Limb (tissue), 2 donors: ENCODE measurements at regions not wholly inside any gene's neighbourhood (a gene's known extent, or its start where the extent isn't known, plus 50 kb on each side); places are given as distances from the start of the nearest gene placed in this dataset.
A peak's percentile ranks its signal among the peaks of the same experiment; 100 is the strongest.
"Not testable (repeated sequence)": the region's sequence is repeated elsewhere in the genome, so short reads cannot be mapped to it uniquely, and the experiment has no call there.

Experiments
- DNase-seq, 2 donors: peaks; one replicate each; pipeline ENCODE4 v3.0.0-alpha.2; 2016; ENCODE audit errors: extremely low spot score in 2 of 2

DNA sequence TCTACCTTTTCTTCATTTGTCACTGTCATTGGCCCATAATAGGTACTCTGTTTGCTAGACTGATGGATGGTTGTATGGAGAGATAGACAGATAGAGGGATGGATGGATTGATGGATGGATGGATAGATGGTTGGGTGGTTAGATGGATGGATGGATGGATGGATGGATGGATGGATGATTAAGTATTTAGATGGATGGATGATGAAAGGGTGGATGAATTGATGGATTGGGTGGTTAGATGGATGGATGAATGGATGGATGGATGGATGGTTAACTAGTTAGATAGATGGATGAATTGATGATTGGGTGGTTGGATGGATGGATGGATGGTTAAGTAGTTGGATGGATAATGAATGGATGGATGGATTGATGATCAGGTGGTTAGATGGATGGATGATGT is 334.7 kb upstream of the AUTS2 start:
- DNase-seq, result no peak

DNA sequence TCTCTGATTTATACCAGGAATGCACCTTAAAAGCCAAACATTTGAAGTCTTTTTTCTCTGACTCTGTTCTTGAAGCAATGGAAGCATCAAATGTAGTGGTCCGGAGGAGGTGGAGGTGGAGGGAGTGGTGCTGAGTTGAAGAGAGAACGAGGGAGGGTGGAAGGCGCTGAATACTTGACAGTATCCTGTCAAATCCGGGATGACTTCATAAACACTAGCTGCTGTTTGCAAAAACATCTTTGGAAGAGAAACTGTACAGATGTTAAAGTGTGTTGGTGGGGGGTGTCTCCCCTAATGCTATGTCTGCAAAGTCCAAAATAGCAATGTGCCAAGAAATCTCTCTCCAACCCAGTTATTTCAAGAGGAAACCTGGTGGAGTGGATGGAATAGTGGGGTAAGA is 328.5 kb upstream of the AUTS2 start:
- no peak for DNase-seq

DNA sequence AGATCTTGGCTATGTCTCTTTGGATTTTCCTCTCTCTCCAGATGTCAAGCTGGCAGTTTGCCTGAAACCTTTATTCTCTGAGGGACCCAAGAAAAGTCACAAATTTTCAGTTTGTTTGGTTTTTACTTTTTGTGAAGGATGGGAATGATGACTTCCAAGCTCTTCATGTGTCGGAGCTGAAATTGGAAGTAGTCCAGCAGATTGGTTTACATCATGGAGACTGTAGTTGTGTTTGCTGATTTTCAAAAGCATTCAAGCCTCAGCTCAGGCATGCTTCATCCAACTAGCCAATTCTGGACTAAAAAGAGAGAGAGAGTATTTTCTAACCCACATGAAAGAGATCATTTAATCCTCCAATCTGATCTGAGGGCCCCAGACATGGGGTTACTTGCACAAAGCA is 326.2 kb upstream of the AUTS2 start:
- no peak for DNase-seq

DNA sequence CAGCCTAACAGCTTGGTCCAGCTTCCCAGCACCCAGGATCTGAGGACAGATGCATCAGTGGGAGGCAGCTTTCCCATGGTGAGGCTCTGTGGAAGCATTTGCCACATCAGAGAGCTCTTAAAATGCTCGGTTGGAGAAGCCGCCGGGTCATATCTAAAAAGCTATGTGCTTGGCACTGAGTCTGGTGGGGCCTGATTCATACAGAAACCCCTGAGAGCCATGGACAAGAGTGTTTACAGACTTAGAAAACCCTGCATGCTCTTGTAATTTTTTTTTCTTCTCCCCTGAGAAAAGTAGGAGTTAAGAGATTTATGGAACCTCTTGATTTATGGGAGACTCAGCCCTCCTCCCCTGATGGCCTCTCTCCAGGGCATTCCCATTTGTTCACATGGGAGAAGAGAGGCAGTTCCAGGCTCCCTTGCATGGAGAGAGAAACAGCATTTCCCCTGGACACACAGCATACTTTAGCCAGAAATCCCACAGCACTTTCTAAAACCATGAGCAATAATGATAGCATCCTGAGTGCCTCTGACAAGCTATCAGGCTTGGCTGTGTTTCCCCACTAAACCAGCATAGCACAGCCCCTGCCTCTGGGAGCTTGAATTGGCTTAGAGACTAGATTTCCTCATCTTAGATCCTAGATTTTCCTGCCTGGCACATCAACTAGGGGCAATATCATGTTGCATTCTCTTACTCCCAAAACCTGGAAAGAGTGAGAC is 322.1 kb upstream of the AUTS2 start:
- DNase-seq, result no peak

DNA sequence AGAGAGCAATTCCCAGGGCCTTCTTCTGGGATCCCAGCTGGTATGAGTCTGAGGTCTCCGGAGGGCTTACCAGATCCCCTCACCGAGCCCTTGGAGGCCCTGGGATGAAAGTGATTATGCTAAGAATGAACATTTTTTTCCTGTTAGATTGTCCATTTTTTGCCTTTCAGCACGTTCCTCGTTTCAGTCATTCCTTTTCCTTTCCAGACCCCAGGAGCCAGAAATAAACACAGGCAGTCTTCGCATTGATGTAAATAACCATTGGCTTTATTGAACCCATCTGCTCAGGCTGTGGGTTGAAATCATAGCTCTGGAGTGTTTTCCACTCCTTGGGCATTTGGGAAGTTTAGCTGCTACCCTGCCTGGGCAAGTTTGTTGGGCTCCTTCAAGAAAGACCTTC is 320.9 kb upstream of the AUTS2 start:
- no peak for DNase-seq

DNA sequence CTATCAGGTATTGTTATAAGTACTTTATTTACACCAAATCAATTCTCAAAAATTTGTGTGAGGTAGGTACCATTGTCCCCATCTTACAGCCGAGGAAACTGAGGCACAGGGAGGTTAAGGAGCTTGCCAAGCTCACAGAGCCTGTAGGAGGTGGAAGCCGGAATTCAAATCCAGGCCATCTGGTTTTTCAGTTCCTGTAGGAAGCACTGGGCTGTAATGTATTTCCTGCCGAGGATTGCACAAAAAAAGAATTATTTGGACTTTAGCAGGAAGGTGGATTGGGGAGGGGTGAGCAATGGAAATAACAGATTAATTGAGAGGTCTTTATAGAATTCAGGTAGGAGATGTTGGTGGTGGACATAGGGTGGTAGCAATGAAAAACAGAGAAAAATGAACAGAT is 315.3 kb upstream of the AUTS2 start:
- DNase-seq, result no peak

DNA sequence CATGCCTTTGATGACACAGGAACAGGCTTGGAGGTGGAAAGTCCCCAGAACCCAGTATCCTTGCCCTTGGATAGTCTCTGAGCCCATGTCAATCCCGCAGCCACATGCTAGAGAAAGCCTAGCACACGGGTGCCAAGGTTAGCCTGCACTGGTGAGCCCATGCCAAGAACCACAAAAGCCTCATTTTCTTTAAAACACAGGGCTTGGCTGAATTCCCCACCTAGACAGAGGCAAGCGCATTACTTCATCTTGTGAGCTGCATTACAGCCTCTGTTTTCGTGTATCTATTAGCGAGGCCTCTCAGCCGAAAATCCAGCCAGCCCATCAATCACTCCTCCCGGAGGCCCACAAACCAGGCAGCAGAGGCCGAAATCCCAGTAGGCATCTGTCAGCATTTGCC is 314.9 kb upstream of the AUTS2 start:
- DNase-seq, result peak; percentile 71 to 76

DNA sequence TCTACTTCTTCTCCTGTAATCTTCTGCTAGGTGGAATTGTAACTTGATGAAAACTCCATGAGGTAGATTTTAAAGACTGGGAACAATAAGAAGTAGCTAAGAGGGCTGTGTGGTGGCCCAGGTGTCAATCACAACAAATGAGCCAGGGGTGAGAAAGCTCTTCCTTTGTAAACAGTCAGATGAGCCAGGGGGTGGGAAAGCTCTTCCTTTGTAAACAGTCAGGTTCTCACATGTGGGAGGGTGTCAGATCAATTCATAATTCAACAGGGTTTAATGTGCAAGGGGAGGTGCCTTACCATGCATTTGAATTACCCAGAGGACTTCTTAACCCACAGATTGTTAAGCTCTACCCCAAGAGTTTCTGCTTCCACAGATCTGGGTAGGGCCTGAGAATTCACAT is 312.4 kb upstream of the AUTS2 start:
- DNase-seq, result no peak

DNA sequence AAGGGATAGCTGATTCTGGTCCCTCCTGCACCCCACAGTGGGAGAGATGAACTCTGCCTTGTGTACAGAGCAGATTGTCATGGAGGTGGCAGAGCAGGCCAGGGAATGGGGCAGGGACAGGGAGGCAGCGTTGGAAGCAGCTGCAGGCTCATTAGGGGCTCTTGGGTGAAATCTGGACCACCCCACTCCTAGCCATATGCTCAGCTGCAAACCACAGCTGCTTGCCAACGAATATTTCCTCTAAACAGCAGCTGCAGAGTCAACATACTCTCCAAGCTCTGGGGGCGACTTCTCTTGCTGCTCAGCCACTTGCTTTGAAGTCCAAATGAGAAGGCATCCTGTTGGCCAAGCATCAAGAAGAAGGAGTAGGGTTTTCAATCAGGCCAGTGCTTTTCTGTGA is 302.3 kb upstream of the AUTS2 start:
- DNase-seq, result peak; percentile 53 to 78

DNA sequence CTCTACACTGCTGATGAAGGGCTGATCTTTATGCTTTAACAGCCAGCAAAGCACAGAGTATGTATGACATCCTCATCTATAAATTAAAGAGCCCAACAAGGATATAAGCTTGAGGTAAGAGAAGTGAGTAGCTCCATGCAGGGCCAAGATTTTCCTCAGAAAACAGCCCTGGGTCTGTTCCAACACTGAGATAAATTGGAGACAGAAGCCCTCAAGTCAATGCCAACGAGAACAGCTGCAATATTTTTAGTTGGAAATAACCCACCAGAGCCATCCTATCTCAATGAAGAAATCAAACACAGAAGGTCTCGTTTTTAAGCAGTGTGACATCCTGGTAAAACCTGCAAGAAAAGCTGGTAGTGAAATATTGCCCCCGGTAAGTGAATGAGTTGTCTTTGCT is 297.0 kb upstream of the AUTS2 start:
- DNase-seq, result peak in 1 of 2 donors; percentile 15

DNA sequence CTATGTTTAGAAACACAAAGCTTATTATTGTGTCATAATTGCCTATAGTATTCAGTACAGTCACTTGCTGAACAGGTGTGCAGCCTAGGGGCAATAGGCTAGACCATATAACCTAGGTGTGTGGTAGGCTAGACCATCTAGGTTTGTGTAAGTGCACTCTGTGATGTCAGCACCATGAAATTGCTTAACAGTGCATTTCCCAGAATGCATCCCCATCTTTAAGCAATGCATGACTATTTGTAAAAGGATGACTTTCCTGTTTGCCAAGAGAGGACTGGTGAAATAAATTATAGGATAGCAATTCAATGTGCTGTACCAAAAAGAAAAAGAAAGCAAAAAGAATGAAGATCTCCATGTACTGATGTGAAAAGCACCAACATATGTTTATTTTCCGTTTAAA is 288.7 kb upstream of the AUTS2 start:
- no peak for DNase-seq

DNA sequence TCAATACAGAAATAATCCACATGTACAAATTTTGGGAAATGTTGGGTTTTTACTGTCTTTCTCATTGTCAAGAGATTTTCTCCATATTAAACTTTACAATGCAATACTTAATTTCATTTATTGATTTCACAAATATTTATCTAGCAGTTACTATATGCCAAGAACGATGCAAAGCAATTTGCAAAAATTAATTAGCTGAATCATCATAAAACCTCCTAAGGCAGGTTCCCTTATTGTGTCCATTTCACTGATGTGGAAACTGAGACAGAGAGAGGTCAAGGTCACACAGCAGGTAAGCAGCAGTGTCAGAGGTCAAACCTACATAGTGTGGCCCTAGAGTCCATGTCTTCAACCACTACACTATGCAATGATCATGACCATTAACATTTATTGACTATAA is 286.8 kb upstream of the AUTS2 start:
- DNase-seq, result no peak

DNA sequence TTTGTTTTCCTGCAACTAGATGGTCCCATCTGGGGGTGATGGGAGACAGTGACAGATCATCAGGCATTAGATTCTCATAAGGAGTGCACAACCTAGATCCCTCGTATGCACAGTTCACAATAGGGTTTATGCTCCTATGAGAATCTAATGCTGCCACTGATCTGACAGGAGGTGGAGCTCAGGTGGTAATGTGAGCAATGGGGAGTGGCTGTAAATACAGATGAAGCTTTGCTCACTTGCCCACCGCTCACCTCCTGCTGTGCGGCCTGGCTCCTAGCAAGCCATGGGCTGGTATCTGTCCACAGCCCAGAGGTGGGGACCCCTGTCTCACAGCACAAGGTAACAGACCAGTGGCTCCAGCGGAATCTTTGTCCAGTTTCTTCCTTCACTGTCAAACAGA is 284.4 kb upstream of the AUTS2 start:
- not testable (repeated sequence) for DNase-seq

DNA sequence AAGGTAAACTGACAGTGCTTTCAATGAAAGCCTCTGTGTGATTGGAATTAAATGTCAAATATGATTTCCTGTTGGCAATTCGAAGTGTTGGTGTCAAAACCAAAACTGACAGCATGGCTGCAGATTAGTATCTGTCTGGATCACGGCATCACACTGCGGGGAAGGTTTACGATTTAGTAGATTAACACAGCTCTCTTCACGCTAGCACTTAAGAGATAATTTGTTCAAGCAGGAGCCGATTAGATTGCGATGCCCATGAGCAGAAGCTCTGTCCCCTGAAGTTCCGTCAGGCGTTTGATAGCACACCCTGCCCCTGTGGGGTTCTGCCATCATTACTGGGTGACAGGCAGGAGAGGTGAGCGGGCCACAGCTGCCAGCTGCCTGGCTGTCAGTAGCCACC is 279.5 kb upstream of the AUTS2 start:
- no peak for DNase-seq

DNA sequence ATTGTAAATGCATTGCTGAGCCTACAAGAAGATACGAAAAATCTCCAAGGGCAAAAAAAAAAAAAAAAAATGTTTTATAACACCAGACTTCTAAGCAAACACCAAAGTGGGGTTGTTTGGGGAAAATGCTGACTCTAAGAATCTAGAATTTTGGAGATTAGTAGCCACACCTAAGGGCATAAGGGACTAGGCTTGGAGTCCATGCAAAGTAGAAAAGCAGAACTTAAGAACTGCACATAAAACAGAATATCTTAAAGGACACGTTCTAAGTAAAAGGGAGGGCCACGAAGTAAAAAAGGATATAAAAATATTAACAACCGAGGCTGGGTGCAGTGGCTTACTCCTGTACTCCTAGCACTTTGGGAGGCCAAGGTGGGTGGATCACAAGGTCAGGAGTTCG is 269.8 kb upstream of the AUTS2 start:
- DNase-seq, result no peak

DNA sequence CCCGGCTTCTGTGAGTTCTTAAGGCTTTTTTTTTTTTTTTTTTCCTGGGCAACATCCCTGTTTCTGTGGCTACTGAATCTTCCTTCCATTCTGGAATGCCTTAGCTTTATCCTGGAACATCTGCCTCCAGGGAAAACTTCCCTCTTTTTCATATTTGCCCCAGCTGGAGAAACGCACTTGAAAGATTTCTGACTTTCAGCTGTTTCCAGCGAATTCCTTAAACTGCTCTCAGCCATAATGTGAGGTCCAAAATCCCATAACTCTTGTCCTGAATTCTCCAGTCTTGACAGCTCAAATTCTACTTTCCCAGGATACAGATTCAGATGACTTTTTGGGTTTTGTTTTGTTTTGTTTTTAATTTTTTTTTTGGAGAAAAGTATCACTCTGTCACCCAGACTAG is 263.6 kb upstream of the AUTS2 start:
- no peak for DNase-seq

DNA sequence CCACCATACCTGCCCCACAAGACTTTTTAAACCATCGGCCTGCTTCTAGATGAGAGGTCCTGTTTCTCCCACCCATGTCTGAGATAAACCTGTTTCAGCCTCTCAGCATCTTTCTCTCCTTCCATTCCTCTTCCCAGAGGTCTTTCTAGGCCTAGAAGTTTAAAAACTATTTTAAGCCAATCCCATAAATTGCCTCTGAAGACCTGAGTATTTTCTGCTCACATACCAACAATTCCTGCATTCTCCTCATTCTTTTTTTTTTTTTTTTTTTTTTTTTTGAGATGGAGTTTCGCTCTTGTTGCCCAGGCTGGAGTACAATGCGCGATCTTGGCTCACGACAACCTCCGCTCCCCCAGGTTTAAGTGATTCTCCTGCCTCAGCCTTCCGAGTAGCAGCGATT is 262.9 kb upstream of the AUTS2 start:
- no peak for DNase-seq

DNA sequence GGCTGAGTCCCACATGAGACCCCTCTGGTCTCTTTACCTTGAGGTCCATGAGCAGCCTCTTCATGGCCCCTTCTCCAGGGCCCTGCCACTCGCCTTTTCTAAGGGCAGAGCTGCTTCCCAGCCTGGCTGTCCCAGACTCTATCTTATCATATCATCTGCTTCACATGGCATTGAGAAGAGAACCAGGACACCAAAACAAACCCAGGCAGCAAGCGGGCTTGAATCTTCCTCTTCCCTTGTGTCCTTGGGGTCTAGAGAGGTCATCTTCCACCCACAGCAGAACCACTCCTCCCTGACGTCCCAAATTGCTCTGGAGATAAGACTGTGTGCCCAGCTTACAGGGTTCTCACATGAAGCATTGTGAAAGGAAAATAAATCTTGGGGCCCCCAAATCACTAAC is 261.3 kb upstream of the AUTS2 start:
- DNase-seq, result no peak

DNA sequence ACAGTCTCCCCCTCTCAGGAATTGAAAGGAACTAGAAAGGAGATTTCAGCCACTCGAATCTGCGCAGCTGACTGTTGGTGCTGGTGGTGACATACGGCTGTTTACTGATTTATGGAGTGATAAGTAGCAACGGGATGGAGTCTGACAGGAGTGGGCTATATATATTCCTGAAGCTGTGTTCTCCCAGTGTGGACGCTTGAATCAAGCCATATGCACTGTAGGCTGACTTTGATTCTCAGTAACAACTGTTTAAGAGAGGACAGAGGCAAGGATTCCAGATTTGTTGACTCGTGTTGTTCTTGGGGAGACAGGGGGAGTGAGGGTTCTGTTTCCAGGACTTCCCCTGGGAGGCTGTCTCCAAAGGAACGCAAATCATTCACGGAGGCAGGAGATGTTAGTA is 260.1 kb upstream of the AUTS2 start:
- peak in 1 of 2 donors; percentile 49 for DNase-seq

DNA sequence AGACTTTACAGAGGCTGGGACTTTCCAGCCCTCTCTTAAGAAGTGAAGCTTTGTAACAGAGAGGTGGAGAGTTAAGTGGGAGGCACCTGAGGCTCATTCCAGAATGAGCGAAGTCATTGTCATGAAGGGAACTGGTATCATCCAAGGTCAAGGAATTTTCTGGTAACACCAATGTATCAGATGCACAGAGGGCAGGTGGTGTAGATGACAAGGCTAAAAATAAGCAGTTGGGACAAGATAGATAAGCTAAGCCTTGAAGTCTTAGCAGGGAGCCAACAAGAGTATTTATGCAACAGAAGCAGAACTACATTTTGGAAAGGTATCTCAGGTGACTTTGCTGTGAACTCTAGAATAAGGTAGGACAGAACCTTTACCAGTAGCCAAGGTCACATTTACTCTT is 257.0 kb upstream of the AUTS2 start:
- DNase-seq, result no peak

DNA sequence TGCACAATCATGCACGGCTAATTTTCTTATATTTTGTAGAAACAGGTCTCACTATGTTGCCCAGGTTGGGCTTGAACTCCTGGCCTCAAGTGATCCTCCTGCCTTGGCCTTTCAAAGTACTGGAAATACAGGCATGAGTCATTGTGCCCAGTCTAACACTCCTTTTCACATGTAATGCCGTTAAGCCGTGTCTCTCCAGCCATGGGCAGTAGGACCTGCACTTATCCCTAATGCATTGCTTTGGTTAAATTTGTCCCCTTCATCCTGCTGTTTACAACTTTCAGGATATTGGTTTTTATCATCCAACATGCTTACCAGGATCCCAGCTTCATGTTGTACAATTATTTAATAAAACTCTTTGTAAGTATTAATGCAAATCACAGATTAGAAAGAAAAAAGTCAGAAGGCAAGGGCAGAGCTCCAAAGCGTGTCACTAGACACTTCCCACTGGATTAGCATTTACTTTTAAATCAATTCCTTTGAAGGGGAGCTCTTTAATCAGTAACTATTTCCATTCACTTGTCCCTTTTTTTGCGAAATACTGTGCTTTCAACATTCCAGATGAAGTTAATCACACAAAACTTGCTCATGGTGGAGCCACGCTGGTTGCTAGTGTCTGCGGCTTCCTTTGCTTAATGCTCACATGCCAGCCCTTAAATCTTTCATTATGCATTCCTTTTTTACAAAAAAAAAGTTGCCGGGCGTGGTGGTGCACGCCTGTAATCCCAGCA is 256.0 kb upstream of the AUTS2 start:
- no peak for DNase-seq

DNA sequence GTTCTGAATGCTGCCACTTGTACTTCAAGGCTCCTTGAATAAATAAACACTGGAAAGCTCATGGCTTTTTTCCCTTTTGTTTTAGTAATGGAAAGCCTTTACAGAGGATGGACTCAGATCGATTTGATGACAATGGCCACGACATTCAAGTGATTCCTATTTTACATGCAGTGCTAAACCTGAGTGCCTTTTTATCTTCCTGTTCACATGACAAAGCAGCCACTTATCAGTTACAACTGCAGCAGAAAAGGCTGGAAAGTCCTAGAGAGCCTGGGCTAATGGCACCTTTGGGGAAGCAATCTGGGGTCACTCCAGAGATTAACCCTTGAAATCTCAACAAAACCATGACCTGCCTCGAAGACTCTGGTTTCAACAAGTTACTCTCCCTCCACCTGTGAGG is 249.0 kb upstream of the AUTS2 start:
- DNase-seq, result no peak

DNA sequence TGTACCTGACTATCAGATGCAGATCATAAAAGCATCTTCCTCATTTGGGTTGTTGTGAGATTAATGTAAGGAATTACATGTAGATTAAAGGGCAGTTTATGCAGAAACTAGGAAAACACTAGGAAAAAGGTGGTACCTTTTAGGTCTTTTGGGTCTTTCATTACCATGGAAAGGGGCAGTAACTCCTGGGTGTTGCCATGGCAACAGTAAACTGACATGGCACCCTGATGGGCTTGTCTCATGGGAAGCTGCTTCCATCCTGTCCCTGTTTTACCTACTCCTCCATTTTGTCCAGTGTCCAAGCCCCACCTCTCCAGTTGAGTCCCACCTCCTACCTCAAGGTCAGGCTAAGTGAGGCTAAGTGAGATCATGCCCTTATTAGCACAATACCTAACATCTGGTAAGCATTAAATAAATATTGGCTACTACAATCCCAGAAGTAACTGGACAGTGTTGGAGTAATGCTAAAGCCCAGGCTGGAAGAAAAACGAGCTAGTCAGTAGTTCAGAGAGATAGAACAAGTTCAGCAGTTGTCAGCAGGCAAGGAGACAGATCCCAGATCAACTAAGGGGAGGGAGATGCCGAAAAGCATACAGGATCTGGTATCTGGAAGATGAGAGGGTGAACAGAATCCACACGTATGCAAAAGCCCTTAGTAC is 240.0 kb upstream of the AUTS2 start:
- DNase-seq, result no peak
